ENCODE measurements at regions not wholly inside any gene's neighbourhood (a gene's known extent, or its start where the extent isn't known, plus 50 kb on each side); places are given as distances from the start of the nearest gene placed in this dataset.
A peak's percentile ranks its signal among the peaks of the same experiment; 100 is the strongest.
"Not testable (repeated sequence)": the region's sequence is repeated elsewhere in the genome, so short reads cannot be mapped to it uniquely, and the experiment has no call there.

DNA sequence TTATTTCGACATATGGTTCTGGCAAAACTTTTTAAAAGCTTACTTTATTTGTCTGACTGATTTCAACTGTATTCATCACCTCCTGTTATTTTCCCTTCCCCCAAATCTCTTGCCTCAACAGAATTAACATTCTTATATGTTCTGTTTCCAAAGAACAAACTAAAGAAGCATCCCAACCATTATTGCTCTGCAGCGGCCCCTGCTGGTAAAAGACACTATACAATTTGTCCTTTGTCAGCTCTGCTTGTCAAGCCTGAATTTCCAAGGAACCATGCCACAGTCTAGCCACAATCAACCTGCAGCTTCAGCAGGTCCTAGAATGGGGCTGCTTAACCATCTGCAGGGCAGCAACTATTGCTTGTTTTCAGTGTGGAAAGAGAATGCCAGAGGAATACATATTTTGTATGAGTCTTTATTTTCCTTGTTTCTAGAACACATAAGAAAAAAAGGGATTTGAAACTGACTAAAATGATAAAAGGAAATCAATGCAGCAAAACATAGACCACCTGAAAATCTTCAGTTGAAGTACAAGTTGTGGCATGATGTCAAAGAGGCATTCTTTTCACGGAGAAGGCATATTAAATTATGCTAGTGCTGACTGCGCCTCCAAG is 845.3 kb downstream of the DIAPH3 start:
- WGBS (ENCODE audit: extremely low coverage, insufficient coverage, insufficient read length): no CpG with 5 or more reads among the region's 4 CpGs
- Histone ChIP-seq H2BK12ac (ENCODE audit: low read length) (no peak overlapping the region), H3K14ac (ENCODE audit: low read length) (no peak overlapping the region)

DNA sequence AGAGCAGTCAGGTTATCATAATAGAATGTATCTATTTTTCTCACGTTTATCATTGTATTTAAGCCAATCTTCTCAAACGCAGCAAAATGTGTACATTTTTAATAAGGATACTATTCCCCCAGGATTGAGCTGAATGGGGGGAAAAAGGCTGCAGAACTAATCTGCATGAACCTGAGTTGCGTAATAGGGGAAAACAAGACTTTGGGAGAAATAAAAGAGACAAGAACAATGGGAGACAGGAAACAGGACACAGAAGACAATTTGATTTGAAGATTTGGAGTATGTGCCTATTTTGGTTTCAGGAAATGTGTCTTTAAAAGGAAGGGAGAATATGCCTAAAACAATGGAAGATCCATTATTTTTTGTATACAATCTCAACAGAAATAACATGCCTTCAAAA is 844.5 kb downstream of the DIAPH3 start:
- Histone ChIP-seq H4K12ac (ENCODE audit: low read depth, low read length) (no peak overlapping the region), H3K9me3 (ENCODE audit: insufficient read depth, low read depth, low read length) (no peaks in the 10 kb centered on the region), H2BK12ac (ENCODE audit: low read length) (no peak overlapping the region), H3K4me1 (ENCODE audit: control insufficient read depth in 1 of 2, insufficient read depth in 2 of 2, low read length in 2 of 2) (peaks cover 0 to 2% of the 10 kb centered on the region in 2 experiments), H3K9ac (ENCODE audit: low read length) (no peak overlapping the region), H3K4ac (ENCODE audit: low read depth, low read length) (no peak overlapping the region), H2AFZ (ENCODE audit: insufficient read depth, low read length, poor library complexity) (no peak overlapping the region), H3K27me3 (ENCODE audit: insufficient read depth, low read length) (no peaks in the 10 kb centered on the region), H3K18ac (ENCODE audit: low read length) (no peak overlapping the region), H4K91ac (ENCODE audit: low read depth, low read length) (no peak overlapping the region), H4K8ac (ENCODE audit: low read depth, low read length) (no peak overlapping the region), H3K14ac (ENCODE audit: low read length) (no peak overlapping the region), H2BK5ac (ENCODE audit: low read depth, low read length, poor library complexity) (no peak overlapping the region), H3K4me3 (ENCODE audit: low read depth, low read length) (no peak overlapping the region), H3K36me3 (ENCODE audit: control insufficient read depth in 1 of 2, insufficient read depth in 2 of 2, low read length in 2 of 2) (no peaks in the 10 kb centered on the region), H3K27ac (ENCODE audit: low read depth, low read length) (no peak overlapping the region), H2AK5ac (ENCODE audit: low read length) (no peak overlapping the region), H3K79me2 (ENCODE audit: control insufficient read depth, insufficient read depth, low read length, poor library complexity) (no peaks in the 10 kb centered on the region), H3K79me1 (ENCODE audit: low read length) (no peaks in the 10 kb centered on the region), H3K23ac (ENCODE audit: low read length) (no peak overlapping the region), H3K4me2 (ENCODE audit: low read length) (no peak overlapping the region), H2BK120ac (ENCODE audit: insufficient read depth, low read length, poor library complexity) (no peak overlapping the region)
- WGBS (ENCODE audit: extremely low coverage, insufficient coverage, insufficient read length): no CpG with 5 or more reads among the region's 3 CpGs
- DNase-seq: no peak

More for the DNA sequence above, 845.3 kb downstream of the DIAPH3 start:
- peak; percentile 61 to 93 for DNase-seq
- peaks cover 0 to 2% of the 10 kb centered on the region in 2 experiments for H3K4me1 ChIP-seq (ENCODE audit: control insufficient read depth in 1 of 2, insufficient read depth in 2 of 2, low read length in 2 of 2)
- H3K27ac ChIP-seq (ENCODE audit: low read depth, low read length): no peak overlapping the region
- no peak overlapping the region for H3K9ac ChIP-seq (ENCODE audit: low read length)
- H3K18ac ChIP-seq (ENCODE audit: low read length): no peak overlapping the region
- no peaks in the 10 kb centered on the region for H3K79me1 ChIP-seq (ENCODE audit: low read length)
- no peak overlapping the region for H4K12ac ChIP-seq (ENCODE audit: low read depth, low read length)
- no peak overlapping the region for H3K4me2 ChIP-seq (ENCODE audit: low read length)
- H2BK5ac ChIP-seq (ENCODE audit: low read depth, low read length, poor library complexity): no peak overlapping the region
- H3K4ac ChIP-seq (ENCODE audit: low read depth, low read length): no peak overlapping the region
- H2AFZ ChIP-seq (ENCODE audit: insufficient read depth, low read length, poor library complexity): no peak overlapping the region
- H3K36me3 ChIP-seq (ENCODE audit: control insufficient read depth in 1 of 2, insufficient read depth in 2 of 2, low read length in 2 of 2): no peaks in the 10 kb centered on the region
- H4K8ac ChIP-seq (ENCODE audit: low read depth, low read length): no peak overlapping the region
- H3K79me2 ChIP-seq (ENCODE audit: control insufficient read depth, insufficient read depth, low read length, poor library complexity): no peaks in the 10 kb centered on the region
- no peak overlapping the region for H4K91ac ChIP-seq (ENCODE audit: low read depth, low read length)
- H3K4me3 ChIP-seq (ENCODE audit: low read depth, low read length): no peak overlapping the region
- H3K27me3 ChIP-seq (ENCODE audit: insufficient read depth, low read length): no peaks in the 10 kb centered on the region
- H2AK5ac ChIP-seq (ENCODE audit: low read length): no peak overlapping the region
- H3K23ac ChIP-seq (ENCODE audit: low read length): no peak overlapping the region
- no peaks in the 10 kb centered on the region for H3K9me3 ChIP-seq (ENCODE audit: insufficient read depth, low read depth, low read length)
- H2BK120ac ChIP-seq (ENCODE audit: insufficient read depth, low read length, poor library complexity): no peak overlapping the region

DNA sequence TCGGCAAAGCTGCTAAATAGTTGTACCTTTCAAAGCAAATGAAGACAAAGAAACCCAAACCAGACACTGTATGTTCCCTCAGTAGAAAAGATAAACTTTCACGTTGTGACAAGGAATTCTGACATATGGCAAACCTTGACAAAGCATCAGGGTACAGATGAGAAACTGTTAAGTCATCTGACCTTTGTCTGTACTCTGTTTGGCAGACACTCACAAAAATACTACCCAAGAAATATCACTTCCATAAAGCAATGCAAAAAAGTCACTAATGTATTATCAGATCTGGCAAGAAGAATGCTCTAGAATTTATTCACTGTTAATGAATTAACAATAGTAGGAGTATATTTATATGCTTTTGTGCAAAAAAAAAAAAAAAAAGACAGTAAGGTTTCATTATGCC is 843.7 kb downstream of the DIAPH3 start:
- H2BK120ac ChIP-seq (ENCODE audit: insufficient read depth, low read length, poor library complexity): no peak overlapping the region
- H2AK5ac ChIP-seq (ENCODE audit: low read length): no peak overlapping the region
- no peak overlapping the region for H4K91ac ChIP-seq (ENCODE audit: low read depth, low read length)
- no peaks in the 10 kb centered on the region for H3K36me3 ChIP-seq (ENCODE audit: control insufficient read depth in 1 of 2, insufficient read depth in 2 of 2, low read length in 2 of 2)
- DNase-seq: no peak
- H3K79me2 ChIP-seq (ENCODE audit: control insufficient read depth, insufficient read depth, low read length, poor library complexity): no peaks in the 10 kb centered on the region
- no peak overlapping the region for H3K4ac ChIP-seq (ENCODE audit: low read depth, low read length)
- no peak overlapping the region for H3K27ac ChIP-seq (ENCODE audit: low read depth, low read length)
- H3K18ac ChIP-seq (ENCODE audit: low read length): no peak overlapping the region
- no peak overlapping the region for H2BK5ac ChIP-seq (ENCODE audit: low read depth, low read length, poor library complexity)
- H3K27me3 ChIP-seq (ENCODE audit: insufficient read depth, low read length): no peaks in the 10 kb centered on the region
- no peak overlapping the region for H3K9ac ChIP-seq (ENCODE audit: low read length)
- H4K8ac ChIP-seq (ENCODE audit: low read depth, low read length): no peak overlapping the region
- no peaks in the 10 kb centered on the region for H3K9me3 ChIP-seq (ENCODE audit: insufficient read depth, low read depth, low read length)
- no peak overlapping the region for H3K4me2 ChIP-seq (ENCODE audit: low read length)
- no peak overlapping the region for H3K4me3 ChIP-seq (ENCODE audit: low read depth, low read length)
- no peaks in the 10 kb centered on the region for H3K79me1 ChIP-seq (ENCODE audit: low read length)
- H3K23ac ChIP-seq (ENCODE audit: low read length): no peak overlapping the region
- peaks cover 0 to 2% of the 10 kb centered on the region in 2 experiments for H3K4me1 ChIP-seq (ENCODE audit: control insufficient read depth in 1 of 2, insufficient read depth in 2 of 2, low read length in 2 of 2)
- no peak overlapping the region for H2BK12ac ChIP-seq (ENCODE audit: low read length)
- no peak overlapping the region for H4K12ac ChIP-seq (ENCODE audit: low read depth, low read length)
- H2AFZ ChIP-seq (ENCODE audit: insufficient read depth, low read length, poor library complexity): no peak overlapping the region
- WGBS (ENCODE audit: extremely low coverage, insufficient coverage, insufficient read length): no CpG with 5 or more reads among the region's 2 CpGs
- H3K14ac ChIP-seq (ENCODE audit: low read length): no peak overlapping the region

DNA sequence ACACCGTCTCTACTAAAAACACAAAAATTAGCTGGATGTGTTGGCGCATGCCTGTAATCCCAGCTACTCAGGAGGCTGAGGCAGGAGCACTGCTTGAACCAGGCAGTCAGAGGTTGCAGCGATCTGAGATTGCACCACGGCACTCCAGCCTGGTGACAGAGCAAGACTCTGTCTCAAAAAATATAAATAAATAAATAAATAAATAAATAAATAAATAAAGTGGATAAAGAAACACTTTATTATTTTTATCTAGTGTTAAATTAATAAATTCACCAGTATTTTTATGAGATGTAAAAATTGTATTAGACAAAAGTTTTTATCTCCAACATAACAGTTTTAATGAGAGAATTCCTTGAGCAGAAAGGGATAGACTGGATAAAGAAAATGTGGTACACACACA is 839.3 kb downstream of the DIAPH3 start:
- not testable (repeated sequence) for H4K91ac ChIP-seq (ENCODE audit: low read depth, low read length); H3K23ac ChIP-seq (ENCODE audit: low read length); H3K4me3 ChIP-seq (ENCODE audit: low read depth, low read length); H3K9ac ChIP-seq (ENCODE audit: low read length); H2BK120ac ChIP-seq (ENCODE audit: insufficient read depth, low read length, poor library complexity); H3K27me3 ChIP-seq (ENCODE audit: insufficient read depth, low read length); H3K27ac ChIP-seq (ENCODE audit: low read depth, low read length); H3K36me3 ChIP-seq (ENCODE audit: control insufficient read depth in 1 of 2, insufficient read depth in 2 of 2, low read length in 2 of 2); H3K4me1 ChIP-seq (ENCODE audit: control insufficient read depth in 1 of 2, insufficient read depth in 2 of 2, low read length in 2 of 2); H3K9me3 ChIP-seq (ENCODE audit: insufficient read depth, low read depth, low read length); H3K18ac ChIP-seq (ENCODE audit: low read length); DNase-seq; H3K4me2 ChIP-seq (ENCODE audit: low read length); H3K79me2 ChIP-seq (ENCODE audit: control insufficient read depth, insufficient read depth, low read length, poor library complexity); H2BK5ac ChIP-seq (ENCODE audit: low read depth, low read length, poor library complexity); H2AFZ ChIP-seq (ENCODE audit: insufficient read depth, low read length, poor library complexity); H3K4ac ChIP-seq (ENCODE audit: low read depth, low read length); H3K14ac ChIP-seq (ENCODE audit: low read length); H2AK5ac ChIP-seq (ENCODE audit: low read length); H3K79me1 ChIP-seq (ENCODE audit: low read length); H2BK12ac ChIP-seq (ENCODE audit: low read length); H4K8ac ChIP-seq (ENCODE audit: low read depth, low read length); H4K12ac ChIP-seq (ENCODE audit: low read depth, low read length)
- no CpG with 5 or more reads among the region's 4 CpGs for WGBS (ENCODE audit: extremely low coverage, insufficient coverage, insufficient read length)

Data from trophoblast cell (in vitro differentiated cells and primary cell).